ENCODE measurements at regions not wholly inside any gene's neighbourhood (a gene's known extent, or its start where the extent isn't known, plus 50 kb on each side); places are given as distances from the start of the nearest gene placed in this dataset.

DNA sequence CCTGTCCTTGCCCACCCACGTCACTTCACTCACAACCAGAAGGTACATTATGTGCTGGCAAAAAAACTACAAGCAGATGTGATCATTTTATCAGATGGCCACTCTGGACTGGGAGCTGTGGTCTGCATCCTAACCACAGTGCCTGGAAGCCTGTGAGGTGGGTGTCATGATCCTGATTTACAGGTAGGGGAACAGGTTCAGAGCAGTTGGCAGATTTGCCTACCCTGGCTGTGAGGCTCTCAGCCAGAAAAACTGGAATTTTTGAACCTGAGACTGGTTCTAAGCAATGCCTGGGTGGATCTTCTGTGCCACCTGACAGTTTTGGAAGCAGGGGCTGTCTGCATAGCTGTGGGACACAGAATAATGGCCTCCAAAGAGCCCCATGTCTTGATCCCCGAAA lies 150.8 kb downstream of the SYF2 start:
- TF ChIP-seq, protein P1, sequence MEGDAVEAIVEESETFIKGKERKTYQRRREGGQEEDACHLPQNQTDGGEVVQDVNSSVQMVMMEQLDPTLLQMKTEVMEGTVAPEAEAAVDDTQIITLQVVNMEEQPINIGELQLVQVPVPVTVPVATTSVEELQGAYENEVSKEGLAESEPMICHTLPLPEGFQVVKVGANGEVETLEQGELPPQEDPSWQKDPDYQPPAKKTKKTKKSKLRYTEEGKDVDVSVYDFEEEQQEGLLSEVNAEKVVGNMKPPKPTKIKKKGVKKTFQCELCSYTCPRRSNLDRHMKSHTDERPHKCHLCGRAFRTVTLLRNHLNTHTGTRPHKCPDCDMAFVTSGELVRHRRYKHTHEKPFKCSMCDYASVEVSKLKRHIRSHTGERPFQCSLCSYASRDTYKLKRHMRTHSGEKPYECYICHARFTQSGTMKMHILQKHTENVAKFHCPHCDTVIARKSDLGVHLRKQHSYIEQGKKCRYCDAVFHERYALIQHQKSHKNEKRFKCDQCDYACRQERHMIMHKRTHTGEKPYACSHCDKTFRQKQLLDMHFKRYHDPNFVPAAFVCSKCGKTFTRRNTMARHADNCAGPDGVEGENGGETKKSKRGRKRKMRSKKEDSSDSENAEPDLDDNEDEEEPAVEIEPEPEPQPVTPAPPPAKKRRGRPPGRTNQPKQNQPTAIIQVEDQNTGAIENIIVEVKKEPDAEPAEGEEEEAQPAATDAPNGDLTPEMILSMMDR (IDR thresholded peaks at IDR 0.05), result no peak
- TF ChIP-seq EZH2 (IDR thresholded peaks at IDR 0.05; ENCODE audit: borderline replicate concordance, insufficient read depth, low read depth, low read length, poor library complexity, severe bottlenecking), result no peak
